GM13976 (cell line): ENCODE measurements at regions not wholly inside any gene's neighbourhood (a gene's known extent, or its start where the extent isn't known, plus 50 kb on each side); places are given as distances from the start of the nearest gene placed in this dataset.
"Not testable (repeated sequence)": the region's sequence is repeated elsewhere in the genome, so short reads cannot be mapped to it uniquely, and the experiment has no call there.

ENCODE experiments used
- DNase-seq: peaks from one replicate; pipeline ENCODE4 v3.0.0; 2012; ENCODE audit warnings: low spot score
- in situ Hi-C: fragments of 300-500 bp; cut with MboI; formaldehyde crosslinking; loops from one replicate; pipeline ENCODE4 v1.12.0; 2022; ENCODE audit warnings: low sequenced_read_pairs, mixed read lengths, inconsistent platforms; ENCODE audit not compliant: unreplicated experiment
- TF ChIP-seq, protein P1 (sequence below): IDR thresholded peaks from 2 replicates; pipeline ENCODE4 v1.5.1; 2012; ENCODE audit warnings: borderline replicate concordance, mild to moderate bottlenecking; ENCODE audit not compliant: insufficient read depth; ENCODE audit errors: extremely low read depth, missing control alignments, control extremely low read depth

DNA sequence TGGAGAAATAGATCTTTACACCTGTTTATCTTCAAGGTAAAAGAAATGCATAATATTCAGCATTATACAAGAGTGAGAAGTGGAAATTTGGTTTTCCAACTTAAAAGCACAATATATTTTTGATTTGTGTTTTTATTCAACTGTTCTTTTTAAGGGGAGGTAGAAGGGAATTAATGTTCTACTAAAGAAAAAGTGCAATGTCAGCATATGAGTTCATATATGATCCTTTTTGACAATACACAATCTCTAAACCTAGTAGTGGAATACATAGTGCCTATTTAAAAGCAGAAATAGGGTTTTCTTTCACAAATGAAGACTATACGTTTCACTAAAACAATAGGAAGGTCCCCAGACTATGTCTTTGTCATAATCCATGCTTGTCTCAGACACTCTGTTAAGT is 63.2 kb upstream of the ATP5MC3 start:
- no peak for DNase-seq
- in situ Hi-C loops, result no loop called here

DNA sequence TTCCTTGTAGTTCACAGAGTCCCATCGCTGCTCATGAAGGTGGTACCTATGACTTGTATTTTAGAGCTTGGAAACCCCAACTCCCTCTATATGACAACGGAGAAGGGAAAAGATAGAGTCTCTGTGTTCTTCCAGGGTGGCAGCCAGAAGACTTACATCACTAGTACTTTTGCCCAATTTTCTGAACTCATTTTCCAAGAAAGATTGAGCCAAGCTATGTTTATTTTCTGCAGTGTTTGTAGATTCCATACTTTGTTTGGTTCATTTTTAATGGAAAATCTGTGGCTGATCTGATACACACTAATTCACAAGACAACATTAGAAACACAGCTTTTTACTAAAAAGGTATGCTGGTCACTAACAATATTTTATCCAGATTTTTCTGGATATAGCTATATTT is 60.2 kb upstream of the ATP5MC3 start:
- in situ Hi-C loops, result no loop called here
- DNase-seq, result no peak
- TF ChIP-seq, protein P1, sequence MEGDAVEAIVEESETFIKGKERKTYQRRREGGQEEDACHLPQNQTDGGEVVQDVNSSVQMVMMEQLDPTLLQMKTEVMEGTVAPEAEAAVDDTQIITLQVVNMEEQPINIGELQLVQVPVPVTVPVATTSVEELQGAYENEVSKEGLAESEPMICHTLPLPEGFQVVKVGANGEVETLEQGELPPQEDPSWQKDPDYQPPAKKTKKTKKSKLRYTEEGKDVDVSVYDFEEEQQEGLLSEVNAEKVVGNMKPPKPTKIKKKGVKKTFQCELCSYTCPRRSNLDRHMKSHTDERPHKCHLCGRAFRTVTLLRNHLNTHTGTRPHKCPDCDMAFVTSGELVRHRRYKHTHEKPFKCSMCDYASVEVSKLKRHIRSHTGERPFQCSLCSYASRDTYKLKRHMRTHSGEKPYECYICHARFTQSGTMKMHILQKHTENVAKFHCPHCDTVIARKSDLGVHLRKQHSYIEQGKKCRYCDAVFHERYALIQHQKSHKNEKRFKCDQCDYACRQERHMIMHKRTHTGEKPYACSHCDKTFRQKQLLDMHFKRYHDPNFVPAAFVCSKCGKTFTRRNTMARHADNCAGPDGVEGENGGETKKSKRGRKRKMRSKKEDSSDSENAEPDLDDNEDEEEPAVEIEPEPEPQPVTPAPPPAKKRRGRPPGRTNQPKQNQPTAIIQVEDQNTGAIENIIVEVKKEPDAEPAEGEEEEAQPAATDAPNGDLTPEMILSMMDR, result no peak

More for the DNA sequence above, 63.2 kb upstream of the ATP5MC3 start:
- TF ChIP-seq, protein P1, result no peak

DNA sequence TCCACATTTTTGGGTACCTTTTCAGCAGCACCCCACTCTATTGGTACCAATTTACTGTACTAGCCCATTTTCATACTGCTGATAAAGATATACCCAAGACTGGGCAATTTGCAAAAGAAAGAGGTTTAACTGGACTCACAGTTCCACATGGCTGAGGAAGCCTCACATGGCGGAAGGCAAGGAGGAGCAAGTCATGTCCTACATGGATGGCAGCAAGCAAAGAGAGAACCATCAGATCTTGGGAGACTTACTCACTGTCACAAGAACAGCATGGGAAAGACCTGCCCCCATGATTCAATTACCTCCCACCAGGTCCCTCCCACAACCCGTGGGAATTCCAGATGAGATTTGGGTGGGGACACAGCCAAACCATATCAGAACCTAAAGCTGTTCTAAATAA is 58.5 kb upstream of the ATP5MC3 start:
- in situ Hi-C loops, DNase-seq: not testable (repeated sequence)

DNA sequence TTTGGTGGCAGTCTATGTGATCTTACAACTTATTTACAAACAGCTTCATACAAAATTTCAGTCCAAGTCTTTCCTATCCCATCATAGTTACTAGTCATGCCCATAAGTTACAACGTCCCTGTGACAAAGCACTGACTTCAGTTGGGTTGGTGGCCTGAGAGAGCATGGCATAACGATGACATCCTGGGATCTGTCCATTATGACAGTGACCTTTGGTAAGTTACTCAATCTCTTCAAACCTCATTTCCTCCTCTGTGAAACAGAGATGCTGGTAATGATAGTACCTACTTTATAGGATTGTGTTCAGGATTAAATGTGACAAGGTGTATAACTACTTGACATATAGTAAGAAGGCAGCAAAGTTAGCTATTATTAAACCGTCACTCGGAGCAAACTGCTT is 55.4 kb upstream of the ATP5MC3 start:
- TF ChIP-seq, protein P1, result no peak
- no peak for DNase-seq
- in situ Hi-C loops, result no loop called here

DNA sequence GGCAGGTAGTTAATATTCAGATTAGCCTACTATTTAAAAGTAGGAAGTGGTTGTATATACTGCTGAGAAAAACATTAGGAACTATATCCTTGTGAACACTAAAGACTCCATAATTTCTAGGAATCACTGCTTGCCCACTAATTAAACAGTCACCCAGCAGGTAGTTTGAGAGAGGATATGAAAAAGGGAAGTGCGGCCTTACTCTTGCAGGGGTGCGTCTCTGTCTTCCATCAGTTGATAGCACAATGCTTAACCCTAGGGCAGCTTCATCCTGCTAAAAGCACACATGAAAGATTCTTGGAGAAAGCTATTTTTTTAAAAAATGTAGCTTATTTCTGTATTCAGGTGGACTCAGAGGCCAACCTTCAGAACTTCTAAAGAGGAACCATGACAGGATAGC is 53.1 kb upstream of the ATP5MC3 start:
- TF ChIP-seq, protein P1, result no peak
- DNase-seq, result no peak
- in situ Hi-C loops, result no loop called here

DNA sequence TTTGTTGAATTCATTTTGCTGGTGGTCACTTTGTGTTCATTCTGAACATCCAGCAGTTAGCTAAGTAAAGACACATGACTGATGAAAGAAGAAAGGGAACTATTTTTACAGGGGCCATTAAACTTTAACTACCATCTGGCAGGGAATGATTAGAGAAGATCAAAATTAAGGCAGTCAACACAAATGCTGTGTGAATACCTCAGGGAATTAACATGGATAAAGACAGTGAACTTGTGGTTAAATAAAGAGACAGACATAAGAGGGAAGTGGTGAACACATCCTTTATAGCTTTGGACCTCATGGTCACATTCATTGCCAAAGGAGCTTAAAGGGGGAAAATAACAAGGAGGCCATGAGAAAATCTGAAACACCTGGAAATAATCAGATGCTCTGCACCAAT is 52.6 kb upstream of the ATP5MC3 start:
- in situ Hi-C loops, result no loop called here
- DNase-seq, result no peak
- TF ChIP-seq, protein P1, result no peak

DNA sequence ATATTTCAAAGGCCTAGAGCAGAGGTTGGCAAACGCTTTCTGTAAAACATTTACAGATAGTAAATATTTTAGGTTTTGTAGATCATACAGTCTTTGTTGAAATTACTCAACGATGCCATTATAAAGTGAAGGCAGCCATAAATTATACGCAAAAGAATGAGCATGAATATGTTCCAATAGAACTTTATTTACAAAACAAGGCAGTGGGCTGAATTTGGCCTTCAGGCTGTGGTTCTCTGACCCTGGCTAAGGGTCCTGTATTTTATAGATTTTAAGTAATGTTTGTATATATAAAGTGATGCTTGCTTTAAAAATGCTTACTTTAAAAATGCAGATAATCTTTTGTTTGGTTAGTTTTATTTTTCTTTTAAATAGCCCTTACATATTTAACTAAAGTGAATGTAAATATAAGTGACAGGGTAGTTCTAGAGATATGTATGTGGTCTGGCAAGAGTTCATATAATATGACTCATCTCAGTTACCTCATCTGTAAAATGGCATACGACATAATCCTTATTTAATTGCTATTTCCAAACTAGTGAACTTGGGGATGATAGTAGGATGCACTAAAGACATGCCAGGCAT is 51.7 kb upstream of the ATP5MC3 start:
- in situ Hi-C loops, result no loop called here
- DNase-seq, result no peak
- TF ChIP-seq, protein P1, result no peak
